ENCODE measurements at regions not wholly inside any gene's neighbourhood (a gene's known extent, or its start where the extent isn't known, plus 50 kb on each side); places are given as distances from the start of the nearest gene placed in this dataset.

- Histone ChIP-seq H3K9ac (replicated peaks in 1 of 4; ENCODE audit: extremely low read depth in 1 of 4, low read depth in 3 of 4, low read length in 3 of 4) (no peak overlapping the region), H3K4me1 (replicated peaks in 1 of 4; ENCODE audit: control insufficient read depth in 3 of 4, insufficient read depth in 4 of 4, low read length in 3 of 4) (no peaks in the 10 kb centered on the region), H3K27me3 (replicated peaks in 1 of 4; ENCODE audit: control insufficient read depth in 3 of 4, extremely low read depth in 1 of 4, insufficient read depth in 3 of 4, low read length in 3 of 4) (no peaks in the 10 kb centered on the region), H3K36me3 (ENCODE audit: control insufficient read depth in 2 of 4, insufficient read depth in 4 of 4, low read length in 3 of 4) (no peaks in the 10 kb centered on the region), H2BK5ac (ENCODE audit: low read depth, low read length) (no peak overlapping the region), H4K5ac (ENCODE audit: insufficient read length, low read depth, low read length) (no peak overlapping the region), H3K27ac (ENCODE audit: low read depth, low read length) (no peak overlapping the region), H2AFZ (ENCODE audit: low read length) (no peak overlapping the region), H4K8ac (ENCODE audit: extremely low read depth, insufficient read depth, low read length) (no peak overlapping the region), H3K79me2 (ENCODE audit: control insufficient read depth in 1 of 2, insufficient read depth in 2 of 2, low read length in 2 of 2) (no peaks in the 10 kb centered on the region), H4K20me1 (replicated peaks in 1 of 2; ENCODE audit: control insufficient read depth in 1 of 2, insufficient read depth in 2 of 2, low read length in 2 of 2) (no peaks in the 10 kb centered on the region), H2BK120ac (replicated peaks; ENCODE audit: low read depth, low read length) (no peak overlapping the region), H2BK15ac (ENCODE audit: low read length) (no peak overlapping the region), H2BK20ac (ENCODE audit: low read length) (no peak overlapping the region), H4K91ac (replicated peaks; ENCODE audit: insufficient read length, low read length) (no peak overlapping the region), H3K18ac (ENCODE audit: extremely low read depth, low read length) (no peak overlapping the region), H3K9me3 (ENCODE audit: insufficient read depth in 2 of 2, low read depth in 1 of 2, low read length in 1 of 2) (no peaks in the 10 kb centered on the region), H2BK12ac (ENCODE audit: low read depth, low read length) (no peak overlapping the region), H3K79me1 (ENCODE audit: low read depth, low read length) (no peaks in the 10 kb centered on the region), H3K4ac (replicated peaks; ENCODE audit: insufficient read length, low read depth, low read length) (no peak overlapping the region), H3K56ac (replicated peaks; ENCODE audit: insufficient read length, low read depth, low read length) (no peak overlapping the region), H3K4me3 (ENCODE audit: extremely low read depth in 1 of 4, insufficient read depth in 2 of 4, low read depth in 3 of 4, low read length in 4 of 4) (no peak overlapping the region), H3K23me2 (ENCODE audit: low read depth, low read length) (no peaks in the 10 kb centered on the region), H3K14ac (ENCODE audit: insufficient read length) (no peak overlapping the region), H2AK5ac (ENCODE audit: low read depth, low read length) (no peak overlapping the region), H3K23ac (ENCODE audit: insufficient read length) (no peak overlapping the region), H3K4me2 (ENCODE audit: insufficient read depth in 1 of 2, low read depth in 2 of 2, low read length in 2 of 2) (no peak overlapping the region)
- POLR2A ChIA-PET (ENCODE audit: partially characterized antibody): no interaction called here
- DNase-seq (ENCODE audit: low read depth in 1 of 2, low spot score in 2 of 2): no peak
- FAIRE-seq: no peak
- CTCF ChIA-PET (ENCODE audit: partially characterized antibody): interaction anchor here (0.6 to 1.5 kb wide), 4 partner anchors 9 to 728 kb away, joined by 3 to 8 read pairs (median 4); no protein-coding TSS in a partner anchor
- 95% methylated on average over 1 of the region's 1 CpG; no CpG with 5 or more reads in 1 of the 2 experiments for WGBS, 2 experiments (ENCODE audit: extremely low coverage in 1 of 2, insufficient coverage in 1 of 2, insufficient read length in 1 of 2, insufficient replicate concordance in 2 of 2, low coverage in 1 of 2, low lambda C conversion rate in 2 of 2, missing lambda C conversion rate in 1 of 2)
- TF ChIP-seq CBX8 (IDR thresholded peaks at IDR 0.05; ENCODE audit: borderline replicate concordance, low read depth, low read length): no peak
- TF ChIP-seq TAF7 (optimal IDR thresholded peaks at IDR 0.05; ENCODE audit: borderline replicate concordance, low read depth, low read length): no peak
- no peak for TF ChIP-seq SP1 (IDR thresholded peaks at IDR 0.05; ENCODE audit: low read depth, low read length)
- TF ChIP-seq PHF8 (conservative IDR thresholded peaks at IDR 0.05; ENCODE audit: low read depth, low read length): no peak
- no peak for TF ChIP-seq ASH2L (IDR thresholded peaks at IDR 0.05; ENCODE audit: low read length)
- TF ChIP-seq SIN3A (conservative IDR thresholded peaks at IDR 0.05 in 1 of 2, IDR thresholded peaks at IDR 0.05 in 1 of 2; ENCODE audit: low read depth in 1 of 2, low read length in 2 of 2): no peak
- no peak for TF ChIP-seq RNF2 (IDR thresholded peaks at IDR 0.05; ENCODE audit: borderline replicate concordance, low read depth, low read length, missing control alignments, poor library complexity, severe bottlenecking)
These were observed 313.8 kb downstream of the S1PR1 start for GRCh38 chr1:101550581-101550980.
